H1 (cell line): ENCODE measurements at regions not wholly inside any gene's neighbourhood (a gene's known extent, or its start where the extent isn't known, plus 50 kb on each side); places are given as distances from the start of the nearest gene placed in this dataset.

Source experiments
- CTCF ChIA-PET: fragments of 300-600 bp; sonication (Branson Sonifier 250); formaldehyde crosslinking; loops from one replicate; lab custom pipeline; 2021; ENCODE audit not compliant: partially characterized antibody; lab: Charles Lee
- POLR2A ChIA-PET: fragments of 300-600 bp; sonication (Branson Sonifier 250); formaldehyde crosslinking; loops from one replicate; lab custom pipeline; 2021; ENCODE audit warnings: inconsistent platforms; ENCODE audit not compliant: partially characterized antibody; lab: Charles Lee
- DNase-seq, 2 experiments: peaks; one replicate each; pipeline versions ENCODE4 v3.0.0 to v3.0.0-alpha.2; 2010 to 2022; ENCODE audit warnings: low spot score in 2 of 2, low read depth in 1 of 2, mixed read lengths in 1 of 2
- FAIRE-seq: peaks from 2 replicates; lab custom pipeline; 2011; peaks lifted over from hg19 to GRCh38; lab: Jason Lieb, UNC
- H2AFZ ChIP-seq: 2 replicates; pipeline ENCODE4 v1.8.1; 2012; ENCODE audit warnings: low read length, inconsistent platforms
- H2AK5ac ChIP-seq: 2 replicates; pipeline ENCODE4 v1.6.1; 2013; ENCODE audit warnings: low read depth, low read length
- H2BK120ac ChIP-seq: replicated peaks from 2 replicates; pipeline ENCODE3; 2013; ENCODE audit warnings: low read depth, low read length, inconsistent platforms
- H2BK12ac ChIP-seq: 2 replicates; pipeline ENCODE4 v1.6.1; 2013; ENCODE audit warnings: low read depth, low read length
- H2BK15ac ChIP-seq: 2 replicates; pipeline ENCODE4 v1.6.1; 2013; ENCODE audit warnings: low read length
- H2BK20ac ChIP-seq: 2 replicates; pipeline ENCODE4 v1.6.1; 2013; ENCODE audit warnings: low read length
- H2BK5ac ChIP-seq: 2 replicates; pipeline ENCODE4 v1.6.1; 2013; ENCODE audit warnings: low read depth, low read length
- H3K14ac ChIP-seq: 2 replicates; pipeline ENCODE4 v1.6.1; 2013; ENCODE audit warnings: inconsistent platforms; ENCODE audit not compliant: insufficient read length
- H3K18ac ChIP-seq: 2 replicates; pipeline ENCODE4 v1.6.1; 2013; ENCODE audit warnings: low read length; ENCODE audit errors: extremely low read depth
- H3K23ac ChIP-seq: 2 replicates; pipeline ENCODE4 v1.6.1; 2013; ENCODE audit warnings: inconsistent platforms; ENCODE audit not compliant: insufficient read length
- H3K23me2 ChIP-seq: 2 replicates; pipeline ENCODE4 v1.6.1; 2013; ENCODE audit warnings: low read depth, low read length
- H3K27ac ChIP-seq: 2 replicates; pipeline ENCODE4 v1.6.1; 2011; ENCODE audit warnings: low read depth, low read length, inconsistent platforms
- H3K27me3 ChIP-seq, 4 experiments: replicated peaks in 1 of 4; 1 replicate in 1 of 4; 2 replicates in 3 of 4; pipeline versions ENCODE4 v1.6.1 to v1.8.1; 2011 to 2013; ENCODE audit warnings: low read length in 3 of 4, mild to moderate bottlenecking in 3 of 4, inconsistent platforms in 2 of 4, mixed read lengths in 2 of 4, moderate library complexity in 1 of 4; ENCODE audit not compliant: control insufficient read depth in 3 of 4, insufficient read depth in 3 of 4; ENCODE audit errors: extremely low read depth in 1 of 4
- H3K36me3 ChIP-seq, 4 experiments: 2 replicates each; pipeline versions ENCODE4 v1.6.1 to v1.8.1; 2011 to 2013; ENCODE audit warnings: mild to moderate bottlenecking in 4 of 4, low read length in 3 of 4, moderate library complexity in 2 of 4, control low read depth in 1 of 4, inconsistent platforms in 1 of 4; ENCODE audit not compliant: insufficient read depth in 4 of 4, control insufficient read depth in 2 of 4
- H3K4ac ChIP-seq: replicated peaks from 2 replicates; pipeline ENCODE3; 2013; ENCODE audit warnings: low read length, low read depth, mixed read lengths, inconsistent platforms; ENCODE audit not compliant: insufficient read length
- H3K4me1 ChIP-seq, 4 experiments: replicated peaks in 1 of 4; 1 replicate in 1 of 4; 2 replicates in 3 of 4; pipeline versions ENCODE4 v1.6.1 to v1.8.1; 2011 to 2013; ENCODE audit warnings: low read length in 3 of 4, inconsistent platforms in 2 of 4, mixed read lengths in 1 of 4; ENCODE audit not compliant: insufficient read depth in 4 of 4, control insufficient read depth in 3 of 4
- H3K4me2 ChIP-seq, 2 experiments: 2 replicates each; pipeline versions ENCODE4 v1.6.1 to v1.8.1; 2011 to 2013; ENCODE audit warnings: low read depth in 2 of 2, low read length in 2 of 2, control low read depth in 1 of 2, inconsistent platforms in 1 of 2, mild to moderate bottlenecking in 1 of 2; ENCODE audit not compliant: insufficient read depth in 1 of 2
- H3K4me3 ChIP-seq, 4 experiments: fragments of 200-600, 300-600 bp in 1 of 4; sonication (generic), shearing (Covaris generic), sonication (Bioruptor Twin) in 1 of 4; 2 replicates each; pipeline versions ENCODE4 v1.5.1 to v1.8.1; 2011 to 2016; ENCODE audit warnings: low read length in 4 of 4, low read depth in 3 of 4, control low read depth in 2 of 4, inconsistent platforms in 2 of 4, mild to moderate bottlenecking in 2 of 4, mixed read lengths in 1 of 4, moderate library complexity in 1 of 4; ENCODE audit not compliant: insufficient read depth in 2 of 4; ENCODE audit errors: extremely low read depth in 1 of 4
- H3K56ac ChIP-seq: replicated peaks from 2 replicates; pipeline ENCODE3; 2013; ENCODE audit warnings: low read depth, mild to moderate bottlenecking, mixed read lengths, low read length, inconsistent platforms; ENCODE audit not compliant: insufficient read length
- H3K79me1 ChIP-seq: 2 replicates; pipeline ENCODE4 v1.6.1; 2013; ENCODE audit warnings: low read depth, low read length, control low read depth
- H3K79me2 ChIP-seq, 2 experiments: 2 replicates each; pipeline versions ENCODE4 v1.6.1 to v1.8.1; 2012 to 2013; ENCODE audit warnings: low read length in 2 of 2, mild to moderate bottlenecking in 2 of 2, inconsistent platforms in 1 of 2; ENCODE audit not compliant: insufficient read depth in 2 of 2, control insufficient read depth in 1 of 2
- H3K9ac ChIP-seq, 4 experiments: replicated peaks in 1 of 4; 1 replicate in 1 of 4; 2 replicates in 3 of 4; pipeline versions ENCODE4 v1.6.1 to v1.8.1; 2011 to 2013; ENCODE audit warnings: low read depth in 3 of 4, low read length in 3 of 4, control low read depth in 2 of 4, mild to moderate bottlenecking in 2 of 4, moderate library complexity in 2 of 4, inconsistent platforms in 1 of 4; ENCODE audit errors: extremely low read depth in 1 of 4
- H3K9me3 ChIP-seq, 2 experiments: 2 replicates each; pipeline versions ENCODE4 v1.6.1 to v1.8.1; 2012 to 2013; ENCODE audit warnings: mild to moderate bottlenecking in 2 of 2, moderate library complexity in 2 of 2, control low read depth in 1 of 2, inconsistent platforms in 1 of 2, low read depth in 1 of 2, low read length in 1 of 2, mixed read lengths in 1 of 2; ENCODE audit not compliant: insufficient read depth in 2 of 2
- H4K20me1 ChIP-seq, 2 experiments: replicated peaks in 1 of 2; 2 replicates each; pipeline versions ENCODE3 to v1.8.1; 2011 to 2013; ENCODE audit warnings: inconsistent platforms in 2 of 2, low read length in 2 of 2, mild to moderate bottlenecking in 1 of 2; ENCODE audit not compliant: insufficient read depth in 2 of 2, control insufficient read depth in 1 of 2
- H4K5ac ChIP-seq: 2 replicates; pipeline ENCODE4 v1.6.1; 2013; ENCODE audit warnings: low read length, low read depth, mixed read lengths, inconsistent platforms; ENCODE audit not compliant: insufficient read length
- H4K8ac ChIP-seq: 2 replicates; pipeline ENCODE4 v1.8.0; 2013; ENCODE audit warnings: mild to moderate bottlenecking, moderate library complexity, low read length, inconsistent platforms; ENCODE audit not compliant: insufficient read depth; ENCODE audit errors: extremely low read depth
- H4K91ac ChIP-seq: replicated peaks from 2 replicates; pipeline ENCODE3; 2013; ENCODE audit warnings: low read length, mixed read lengths, inconsistent platforms; ENCODE audit not compliant: insufficient read length
- KDM1A ChIP-seq: fragments of 200-600, 300-600 bp; sonication (generic); IDR thresholded peaks from 2 replicates; pipeline ENCODE4 v1.7.1; 2016; ENCODE audit warnings: mild to moderate bottlenecking, low read length, borderline replicate concordance
- SUZ12 ChIP-seq: fragments of 200-600 bp; sonication (generic); IDR thresholded peaks from 2 replicates; pipeline ENCODE4 v1.6.1; 2012; ENCODE audit warnings: mild to moderate bottlenecking, inconsistent platforms, low read length, moderate library complexity, mixed read lengths
- WGBS, 2 experiments: shearing (Covaris generic) in 1 of 2; methylation state at CpG; one replicate each; pipeline versions ENCODE4 v1.1.6 to v1.1.7; 2013 to 2015; ENCODE audit warnings: low lambda C conversion rate in 2 of 2, mixed read lengths in 2 of 2, inconsistent platforms in 1 of 2, low coverage in 1 of 2, missing lambda C conversion rate in 1 of 2; ENCODE audit not compliant: insufficient replicate concordance in 2 of 2, insufficient coverage in 1 of 2, insufficient read length in 1 of 2; ENCODE audit errors: extremely low coverage in 1 of 2, missing lambda C conversion rate in 1 of 2; 5-methylcytosine and 5-hydroxymethylcytosine counted together

DNA sequence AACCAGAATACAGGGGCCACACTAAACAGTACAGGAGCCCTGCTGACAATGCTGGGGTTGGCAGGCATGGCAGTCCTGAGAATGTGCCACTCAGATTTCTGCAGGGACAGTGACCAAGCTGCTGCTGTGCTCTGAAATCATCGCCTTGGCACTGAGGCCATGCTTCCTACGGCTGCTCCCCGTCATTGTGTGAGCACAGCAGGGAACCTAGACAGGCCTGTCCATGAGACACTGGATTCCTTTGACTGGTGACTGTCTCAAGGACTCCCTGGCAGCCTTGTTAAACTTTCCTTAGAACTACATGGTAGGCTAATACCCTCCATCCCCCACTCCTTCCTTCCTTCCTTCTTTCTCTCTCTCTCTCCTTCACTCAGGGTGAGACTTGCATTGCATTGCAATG lies 111.4 kb downstream of the LUZP4 start:
- Histone ChIP-seq H3K27ac (no peak overlapping the region), H2BK20ac (no peak overlapping the region), H3K18ac (no peak overlapping the region), H3K9ac (no peak overlapping the region), H2AFZ (no peak overlapping the region), H3K36me3 (no peaks in the 10 kb centered on the region), H3K4me1 (peaks cover 0 to 3% (median 0%) of the 10 kb centered on the region in 4 experiments; a peak in 1 of 7 replicates), H3K4me2 (no peak overlapping the region), H2BK12ac (no peak overlapping the region), H2AK5ac (no peak overlapping the region), H4K91ac (no peak overlapping the region), H2BK15ac (no peak overlapping the region), H2BK120ac (no peak overlapping the region), H3K23ac (no peak overlapping the region), H3K4ac (no peak overlapping the region), H3K14ac (no peak overlapping the region), H3K79me1 (no peaks in the 10 kb centered on the region), H4K8ac (no peak overlapping the region), H3K23me2 (no peaks in the 10 kb centered on the region), H4K20me1 (no peaks in the 10 kb centered on the region), H3K79me2 (no peaks in the 10 kb centered on the region), H3K27me3 (no peaks in the 10 kb centered on the region), H4K5ac (no peak overlapping the region), H2BK5ac (no peak overlapping the region), H3K4me3 (no peak overlapping the region), H3K9me3 (no peaks in the 10 kb centered on the region), H3K56ac (no peak overlapping the region)
- DNase-seq: peak in 1 of 2 experiments; percentile 45
- CTCF ChIA-PET: no interaction called here
- FAIRE-seq: no peak
- TF ChIP-seq KDM1A (no peak), SUZ12 (no peak)
- 80% methylated on average over 2 of the region's 3 CpGs; no CpG with 5 or more reads in 1 of the 2 experiments for WGBS, 2 experiments
- POLR2A ChIA-PET: no interaction called here
